Limb (tissue), 2 donors: ENCODE measurements at regions not wholly inside any gene's neighbourhood (a gene's known extent, or its start where the extent isn't known, plus 50 kb on each side); places are given as distances from the start of the nearest gene placed in this dataset.
A peak's percentile ranks its signal among the peaks of the same experiment; 100 is the strongest.
"Not testable (repeated sequence)": the region's sequence is repeated elsewhere in the genome, so short reads cannot be mapped to it uniquely, and the experiment has no call there.

Experiments used
- DNase-seq, 2 donors: peaks; one replicate each; pipeline ENCODE4 v3.0.0-alpha.2; 2016; ENCODE audit errors: extremely low spot score in 2 of 2

DNA sequence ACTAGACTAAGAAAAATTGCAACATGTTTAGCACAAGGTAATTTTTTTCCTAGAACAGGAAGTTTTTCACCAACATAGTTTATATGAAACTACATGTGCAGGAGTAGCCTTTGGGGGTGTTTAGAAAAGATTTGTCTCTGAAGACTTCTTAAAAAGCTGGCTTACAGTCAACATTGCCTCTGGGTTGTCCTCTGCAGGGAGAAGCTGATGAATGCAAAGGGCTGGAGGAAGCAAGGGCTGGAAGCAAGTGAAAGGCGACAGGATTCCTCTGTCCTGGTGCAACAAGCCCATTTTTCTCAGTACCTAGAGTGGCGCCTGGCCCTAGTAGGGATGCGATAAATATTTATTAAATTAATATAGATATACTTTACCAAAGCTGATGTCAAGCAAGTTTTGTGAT is 180.3 kb upstream of the LCORL start:
- no peak for DNase-seq

DNA sequence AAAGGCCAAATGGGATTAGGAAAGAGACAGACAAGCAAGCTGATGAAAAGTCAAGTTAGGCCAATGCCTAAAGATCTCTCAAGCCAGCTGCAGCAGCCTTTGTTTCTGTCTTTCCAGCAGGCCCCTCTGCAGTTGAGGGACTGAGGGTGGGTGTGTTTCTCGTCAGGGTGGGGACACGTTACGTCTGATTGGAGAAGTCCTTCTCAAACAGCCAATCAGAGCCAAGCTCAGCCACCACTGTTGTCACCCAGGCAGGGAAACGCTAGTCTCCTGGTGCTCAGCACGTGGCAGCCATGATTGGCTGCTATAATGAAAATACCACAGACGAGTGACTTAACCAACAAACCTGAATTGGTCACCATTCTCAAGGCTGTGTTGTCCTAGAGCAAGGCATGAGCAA is 177.1 kb upstream of the LCORL start:
- no peak for DNase-seq

DNA sequence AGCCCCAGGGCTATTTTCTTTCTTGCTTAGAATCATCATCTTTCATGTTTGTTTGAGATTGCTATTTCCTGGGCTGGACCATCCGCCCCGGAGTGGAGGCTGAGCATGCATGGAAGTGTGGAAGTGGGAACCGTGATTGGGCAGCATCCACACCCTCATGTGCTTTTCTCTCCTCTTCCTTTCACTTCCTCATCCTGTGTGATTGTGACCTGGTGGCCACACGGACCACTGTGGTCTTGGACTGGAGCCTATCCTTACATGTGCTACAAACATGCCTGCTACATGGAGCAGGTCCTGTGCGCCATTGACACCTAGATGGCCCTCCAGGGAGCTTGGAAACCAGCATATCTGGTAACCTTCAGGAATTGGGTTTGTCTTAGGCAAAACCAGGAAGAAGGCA is 175.9 kb upstream of the LCORL start:
- DNase-seq = no peak

DNA sequence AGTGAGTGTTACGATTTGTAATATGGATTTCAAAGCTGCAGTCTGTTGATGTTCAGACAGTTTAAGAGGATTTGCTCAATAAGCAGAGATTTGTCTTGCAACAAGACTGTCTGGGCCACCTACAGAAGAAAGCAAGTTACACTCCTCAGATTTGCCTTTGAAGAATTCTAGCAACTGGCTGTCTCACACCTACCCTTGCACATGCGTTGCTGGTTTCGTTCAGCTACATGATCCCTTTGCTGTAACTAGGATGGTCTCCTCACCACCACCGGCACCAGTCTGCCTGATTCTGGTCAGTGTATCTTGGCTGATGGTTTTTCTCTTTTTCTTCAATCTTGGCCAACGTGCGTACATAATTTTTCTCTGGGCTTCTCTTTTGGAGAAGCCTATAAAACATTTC is 172.7 kb upstream of the LCORL start:
- DNase-seq = no peak

DNA sequence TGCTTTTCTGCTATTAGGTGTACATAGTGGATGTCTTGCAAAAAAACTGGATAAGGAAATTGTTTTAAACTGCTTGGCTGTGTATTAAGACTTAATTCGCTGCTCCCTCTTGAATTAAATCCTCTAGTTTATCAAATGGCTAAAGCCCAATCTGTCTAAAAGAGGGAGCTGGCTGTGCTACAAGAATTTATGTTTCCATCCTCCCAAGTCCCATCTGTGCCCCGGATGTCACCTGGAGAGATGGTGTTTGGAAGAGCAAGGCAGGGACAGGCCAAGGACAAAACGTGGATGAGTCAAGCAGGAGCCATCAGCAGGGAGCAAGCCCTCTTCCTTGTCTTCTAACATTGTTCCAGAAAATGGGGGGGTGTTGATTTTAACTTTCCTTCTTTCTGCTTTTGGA is 171.3 kb upstream of the LCORL start:
- DNase-seq = no peak

DNA sequence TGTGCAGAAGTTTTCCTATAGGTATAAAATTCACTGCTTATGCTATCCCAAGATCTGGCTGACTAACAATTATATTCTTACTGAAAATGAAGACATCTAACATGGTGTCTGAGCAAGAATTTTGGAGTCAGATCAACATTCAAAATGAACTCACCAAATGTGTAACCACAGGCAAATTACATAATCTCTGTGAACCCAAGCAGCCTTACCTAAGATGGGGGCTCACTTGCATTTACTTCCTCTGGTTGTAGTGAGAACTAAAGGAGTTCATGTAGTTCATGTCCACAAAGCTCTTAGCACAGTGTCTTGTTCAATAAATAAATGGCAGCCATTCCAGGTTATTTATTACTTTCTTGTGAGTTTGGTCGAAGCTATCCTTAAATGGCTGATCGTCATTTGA is 163.9 kb upstream of the LCORL start:
- DNase-seq = no peak

DNA sequence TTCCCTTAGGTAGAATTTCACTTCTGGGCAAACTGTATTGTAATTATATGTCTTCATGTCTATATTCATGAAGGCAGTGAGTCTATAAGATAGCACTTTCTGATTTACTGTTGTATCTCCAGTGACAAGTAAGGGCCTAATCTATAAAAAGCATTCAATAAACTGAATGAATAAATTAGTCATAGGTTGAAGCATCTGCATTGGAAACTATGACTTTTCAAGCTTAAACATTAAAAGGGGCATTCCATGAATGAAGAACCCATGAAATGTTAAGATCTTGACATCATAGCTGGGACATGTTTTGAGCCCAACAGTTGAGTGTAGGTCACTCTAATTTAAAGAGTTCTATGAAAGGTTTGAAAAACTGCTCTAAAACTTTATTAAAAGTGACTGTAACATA is 159.3 kb upstream of the LCORL start:
- DNase-seq = no peak

DNA sequence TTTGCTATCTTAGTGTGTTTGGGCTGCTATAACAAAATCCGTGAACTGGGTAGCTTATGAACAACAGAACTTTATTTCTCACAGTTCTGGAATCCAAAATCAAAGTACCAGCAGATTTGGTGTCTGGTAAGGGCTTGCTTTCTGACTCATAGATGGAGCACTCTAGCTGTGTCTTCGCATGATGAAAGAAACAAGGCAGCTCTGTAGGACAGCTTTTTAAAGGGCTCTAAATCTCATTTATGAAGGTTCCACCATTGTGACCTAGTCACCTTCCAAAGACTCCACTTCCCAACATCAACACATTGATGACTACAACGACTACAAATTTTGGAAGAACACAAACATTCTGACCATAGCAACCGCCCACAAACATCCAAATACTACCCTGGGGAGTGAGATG is 158.6 kb upstream of the LCORL start:
- no peak for DNase-seq

DNA sequence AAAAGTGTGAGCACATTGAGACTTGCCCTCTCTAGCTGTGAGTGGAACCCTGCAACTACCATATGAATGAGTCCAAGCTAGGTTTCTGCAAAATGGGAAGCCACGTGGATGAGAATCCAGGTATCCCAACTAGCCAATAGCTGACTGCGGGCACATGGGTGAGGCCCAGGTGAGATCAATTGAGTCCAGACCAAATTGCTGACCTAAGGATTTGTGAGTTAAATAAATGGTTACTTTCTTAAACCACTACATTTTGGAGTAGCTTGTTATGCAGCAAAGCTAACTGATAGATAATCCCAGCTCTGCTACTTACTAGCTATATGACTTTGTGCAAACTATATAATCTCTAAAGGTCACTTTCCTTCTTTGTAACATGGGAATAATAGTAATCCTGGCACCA is 150.3 kb upstream of the LCORL start:
- no peak for DNase-seq

DNA sequence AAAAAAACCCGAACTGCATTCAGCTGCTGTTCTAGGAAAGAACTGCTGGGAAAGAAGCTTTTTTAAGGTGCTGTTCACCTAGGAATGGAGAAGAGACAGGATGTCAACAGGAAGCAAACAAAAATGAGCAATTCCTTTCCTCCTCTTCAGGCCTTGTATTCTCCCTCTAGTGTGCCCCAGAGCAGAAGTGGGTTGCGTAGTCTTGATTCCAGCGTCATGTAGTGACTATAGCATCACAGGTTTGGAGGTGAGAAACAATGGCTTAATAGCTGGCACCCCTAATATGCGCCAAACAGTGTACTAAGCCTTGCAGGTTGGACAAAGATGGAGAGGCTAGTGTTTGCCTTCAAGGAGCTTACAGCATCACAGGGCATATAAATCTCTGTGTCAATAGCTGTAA is 146.3 kb upstream of the LCORL start:
- no peak for DNase-seq

DNA sequence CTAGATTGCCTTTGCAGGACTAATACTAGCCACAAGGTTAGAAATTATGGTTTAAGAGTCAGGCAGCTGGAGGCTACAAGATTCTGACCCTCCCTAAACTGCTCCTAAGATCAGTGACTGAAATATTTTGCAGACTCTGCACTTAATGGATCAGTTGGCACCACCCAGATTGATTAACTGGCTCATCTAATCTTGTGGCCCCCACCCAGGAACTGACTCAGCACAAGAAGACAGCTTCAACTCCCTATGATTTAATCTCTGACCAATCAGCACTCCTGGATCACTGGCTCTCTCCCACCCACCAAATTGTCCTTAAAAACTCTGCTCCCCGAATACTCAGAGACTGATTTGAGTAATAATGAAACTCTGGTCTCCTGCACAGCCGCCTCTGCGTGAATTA is 145.4 kb upstream of the LCORL start:
- DNase-seq = no peak

DNA sequence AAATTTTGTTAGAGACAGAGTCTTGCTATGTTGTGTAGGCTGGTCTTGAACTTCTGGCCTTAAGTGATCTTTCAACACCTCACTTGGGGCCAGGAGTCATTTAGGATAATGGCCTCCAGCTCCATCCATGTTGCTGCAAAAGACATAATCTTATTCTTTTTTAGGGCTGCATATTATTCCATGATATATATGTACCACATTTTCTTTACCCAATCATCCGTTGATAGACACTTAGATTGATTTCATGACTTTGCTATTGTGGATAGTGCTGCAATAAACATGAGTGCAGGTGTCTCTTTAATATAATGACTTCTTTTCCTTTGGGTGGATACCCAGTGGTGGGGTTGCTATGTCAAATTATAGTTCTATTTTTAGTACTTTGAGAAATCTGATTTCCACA is 140.9 kb upstream of the LCORL start:
- DNase-seq = no peak

DNA sequence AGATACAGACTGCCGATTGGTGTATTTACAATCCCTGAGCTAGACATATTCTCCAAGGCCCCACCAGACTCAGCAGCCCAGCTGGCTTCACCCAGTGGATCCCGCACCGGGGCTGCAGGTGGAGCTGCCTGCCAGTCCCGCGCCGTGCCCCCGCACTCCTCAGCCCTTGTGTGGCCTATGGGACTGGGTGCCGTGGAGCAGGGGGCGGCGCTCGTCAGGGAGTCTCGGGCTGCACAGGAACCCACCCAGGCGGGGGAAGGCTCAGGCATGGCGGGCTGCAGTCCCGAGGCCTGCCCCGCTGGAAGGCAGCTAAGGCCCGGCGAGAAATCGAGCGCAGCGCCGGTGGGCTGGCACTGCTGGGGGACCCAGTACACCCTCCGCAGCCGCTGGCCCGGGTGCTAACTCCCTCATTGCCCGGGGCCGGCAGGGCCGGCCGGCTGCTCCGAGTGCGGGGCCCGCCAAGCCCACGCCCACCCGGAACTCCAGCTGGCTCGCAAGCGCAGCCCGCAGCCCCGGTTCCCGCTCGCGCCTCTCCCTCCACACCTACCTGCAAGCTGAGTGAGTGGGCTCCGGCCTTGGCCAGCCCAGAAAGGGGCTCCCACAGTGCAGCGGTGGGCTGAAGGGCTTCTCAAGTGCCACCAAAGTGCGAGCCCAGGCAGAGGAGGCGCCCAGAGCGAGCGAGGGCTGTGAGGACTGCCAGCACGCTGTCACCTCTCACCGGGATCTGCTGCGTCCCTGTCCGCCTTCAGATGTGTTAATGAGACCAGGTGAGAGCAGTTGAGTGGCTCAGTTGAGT is 137.8 kb upstream of the LCORL start:
- DNase-seq = not testable (repeated sequence)

DNA sequence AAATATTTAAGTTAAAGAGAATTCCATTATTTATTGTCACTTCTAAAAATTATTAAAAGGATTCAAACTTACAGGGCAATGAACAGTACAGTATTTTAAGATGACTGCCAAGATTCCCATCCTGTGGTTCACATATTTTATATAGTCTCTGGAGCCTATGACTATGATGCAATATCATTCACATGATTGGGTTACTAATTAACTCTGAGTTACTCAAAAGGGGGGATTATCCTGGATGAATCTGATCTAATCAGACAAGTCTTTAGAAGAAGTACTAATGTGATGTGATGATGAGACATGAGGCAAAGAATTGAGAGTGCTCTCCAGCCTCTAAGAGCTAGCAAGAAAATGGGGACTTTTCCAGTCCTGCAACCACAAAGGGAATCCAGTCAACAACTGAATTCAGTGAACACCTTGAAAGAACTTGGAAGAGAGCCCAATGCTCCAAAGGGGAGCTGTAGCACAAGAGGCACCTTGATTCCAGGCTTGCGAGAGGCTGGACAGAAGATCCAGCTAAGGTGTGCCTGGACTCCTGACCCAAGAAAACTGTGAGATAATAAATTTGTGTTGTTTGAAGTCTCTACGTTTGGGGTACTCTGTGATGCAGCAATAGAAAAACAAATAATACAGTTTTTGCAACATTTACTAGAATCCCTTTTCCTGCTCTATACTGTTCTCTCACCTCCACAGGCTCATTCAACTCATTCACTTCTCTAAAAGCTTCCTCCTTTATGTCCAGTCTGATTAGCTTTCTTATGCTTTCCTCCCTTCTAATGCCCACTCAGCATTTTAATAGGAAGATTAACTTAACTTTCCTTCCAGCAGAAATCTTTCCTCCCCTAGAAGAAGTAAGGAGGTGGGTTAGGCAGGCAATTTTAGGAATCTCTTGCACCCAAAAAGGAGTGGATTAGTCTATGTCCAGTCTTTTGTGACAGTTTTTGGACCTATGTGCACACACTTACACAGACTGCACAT is 133.8 kb upstream of the LCORL start:
- DNase-seq = no peak

DNA sequence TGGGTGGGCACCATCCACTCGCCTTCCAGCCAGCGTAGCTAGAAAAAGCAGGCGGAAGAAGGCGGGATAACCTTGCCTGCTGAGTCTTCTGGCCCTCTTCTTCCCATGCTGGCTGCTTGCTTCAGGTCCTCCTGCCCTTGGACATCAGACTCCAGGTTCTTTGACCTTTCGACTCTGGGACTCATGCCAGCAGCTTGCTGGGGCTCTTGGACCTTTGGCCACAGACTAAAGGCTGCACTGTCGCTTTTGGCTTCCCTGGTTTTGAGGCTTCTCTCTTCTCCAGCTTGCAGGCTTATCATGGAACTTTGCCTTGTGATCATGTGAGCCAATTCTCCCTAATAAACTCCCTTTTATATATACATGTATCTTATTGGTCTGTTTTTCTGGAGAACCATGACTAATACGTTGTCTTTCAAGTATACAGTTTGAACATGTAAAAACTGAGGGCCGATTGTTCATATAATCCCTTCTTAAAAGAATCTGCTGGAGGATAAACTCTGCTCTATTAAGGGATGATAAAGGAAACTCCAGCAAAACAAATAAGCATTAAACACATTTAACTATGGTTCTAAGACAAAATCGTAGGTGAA is 116.6 kb upstream of the LCORL start:
- DNase-seq = no peak

DNA sequence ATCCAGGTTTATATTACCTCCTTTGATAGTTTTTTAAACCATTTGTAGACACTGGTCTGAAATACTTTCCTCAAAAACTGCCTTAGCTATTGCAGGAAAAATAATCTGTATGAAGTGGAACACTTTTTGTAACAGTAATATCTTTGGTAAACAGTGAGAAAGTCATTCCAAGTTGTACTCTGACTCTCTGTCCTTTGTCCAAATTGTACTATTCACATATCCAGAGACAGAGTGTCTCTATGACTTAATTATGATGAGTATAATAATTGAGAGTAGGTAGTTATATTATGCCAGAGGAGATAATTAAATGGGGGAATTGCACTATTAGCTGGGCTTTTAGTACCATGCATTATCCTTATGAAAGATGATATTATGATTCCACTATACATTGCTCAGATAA is 112.6 kb upstream of the LCORL start:
- no peak for DNase-seq

DNA sequence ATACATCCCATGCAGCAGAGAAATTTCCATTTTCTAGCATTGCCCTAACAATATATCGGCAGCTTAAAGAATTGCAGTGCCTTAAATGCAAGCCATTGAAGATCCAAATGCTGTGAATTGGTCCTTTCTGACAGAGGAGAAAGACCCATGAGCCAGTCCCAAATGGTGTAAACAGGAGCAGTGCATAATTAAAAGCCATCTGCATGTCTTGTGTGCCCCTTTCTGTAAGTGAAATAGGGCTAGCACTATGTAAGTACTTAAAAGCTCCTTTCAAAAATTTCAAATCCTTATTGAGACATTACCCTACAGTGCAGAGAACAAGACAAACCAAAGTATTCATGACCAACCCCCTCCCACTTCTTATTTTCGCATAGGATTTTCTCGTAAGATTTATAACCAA is 108.7 kb upstream of the LCORL start:
- DNase-seq = no peak

DNA sequence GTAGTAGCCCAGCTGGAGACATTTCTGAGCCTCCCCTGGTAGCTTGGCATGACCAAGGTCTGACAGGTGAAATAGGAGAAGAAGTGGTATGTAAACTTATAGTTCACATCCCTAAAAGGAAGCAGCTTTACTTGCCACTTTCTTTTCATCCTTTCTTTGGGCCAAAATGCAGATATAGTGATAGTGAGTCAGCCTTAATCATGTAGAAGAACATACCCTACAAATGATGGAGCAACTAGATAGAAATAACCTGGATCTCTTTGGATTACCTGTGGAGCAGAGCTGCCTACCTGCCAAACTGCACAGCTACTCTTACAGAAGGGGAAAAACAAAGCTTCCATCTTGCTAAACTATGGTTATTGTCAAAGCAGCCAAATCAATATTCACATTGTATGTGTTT is 106.7 kb upstream of the LCORL start:
- no peak for DNase-seq

DNA sequence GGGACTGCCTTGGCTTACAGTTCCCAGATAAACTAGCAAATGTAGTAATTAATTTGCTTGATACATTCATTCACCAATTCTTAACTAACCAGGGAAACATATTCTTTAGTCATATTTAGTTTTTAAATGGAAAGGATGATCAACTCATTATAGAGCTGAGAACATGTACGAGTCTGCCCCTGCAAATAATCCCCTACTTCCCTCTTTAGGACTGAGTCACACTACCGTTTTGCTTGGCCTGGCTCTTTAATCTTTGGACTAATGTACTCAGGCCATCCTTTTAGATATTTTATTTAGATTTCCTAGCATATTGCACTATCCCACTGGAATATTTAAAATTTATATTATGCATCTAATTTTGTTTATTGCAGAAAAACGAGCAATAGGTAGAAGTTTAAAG is 105.5 kb upstream of the LCORL start:
- DNase-seq = no peak

DNA sequence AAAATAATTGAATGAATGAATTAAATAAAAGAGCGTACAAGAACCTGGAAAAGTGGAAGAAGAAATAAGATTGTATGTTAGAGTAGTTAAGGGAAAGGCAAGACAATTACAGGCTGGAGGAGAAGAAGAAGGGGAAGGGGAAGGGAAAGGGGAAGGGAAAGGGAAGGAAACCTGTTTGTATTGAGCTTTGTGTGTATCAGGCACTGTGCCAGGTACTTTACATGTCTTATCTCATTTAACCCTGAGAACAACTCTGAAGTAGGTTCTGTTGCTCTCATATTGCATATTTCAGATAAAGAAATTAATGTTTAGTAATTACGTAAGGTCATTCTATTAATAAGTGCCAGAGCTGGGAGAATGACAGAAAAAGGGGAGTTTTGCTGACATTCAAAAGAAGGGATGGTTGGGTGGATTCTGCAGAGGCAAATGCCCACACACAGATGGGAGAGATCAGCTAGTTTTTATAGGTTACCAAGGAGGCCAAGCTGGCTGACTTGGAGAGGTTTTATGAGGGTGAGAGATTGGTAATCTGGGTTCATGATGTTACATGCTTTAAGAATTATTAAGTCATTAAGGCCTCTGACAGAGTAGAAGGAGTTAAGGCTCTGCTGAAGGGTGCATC is 92.3 kb upstream of the LCORL start:
- DNase-seq = no peak

DNA sequence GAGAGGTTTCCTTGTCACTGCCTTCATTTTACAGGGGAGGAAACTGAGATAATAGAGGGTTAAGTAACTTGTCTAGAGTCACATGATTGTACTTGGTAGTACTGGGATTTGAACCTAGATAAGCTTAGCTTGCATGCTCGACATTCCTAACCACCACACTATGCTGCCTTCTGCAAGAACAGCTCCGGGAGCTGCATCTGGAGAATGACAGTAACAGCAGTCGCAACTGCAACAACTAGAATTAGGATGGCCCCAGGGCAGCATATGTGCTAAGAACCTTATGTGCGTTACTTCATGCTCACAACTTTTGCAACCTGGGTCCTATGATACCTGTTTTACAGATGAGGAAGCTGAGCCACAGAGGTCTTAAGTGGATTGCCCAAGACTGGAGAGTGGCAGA is 89.5 kb upstream of the LCORL start:
- no peak for DNase-seq

DNA sequence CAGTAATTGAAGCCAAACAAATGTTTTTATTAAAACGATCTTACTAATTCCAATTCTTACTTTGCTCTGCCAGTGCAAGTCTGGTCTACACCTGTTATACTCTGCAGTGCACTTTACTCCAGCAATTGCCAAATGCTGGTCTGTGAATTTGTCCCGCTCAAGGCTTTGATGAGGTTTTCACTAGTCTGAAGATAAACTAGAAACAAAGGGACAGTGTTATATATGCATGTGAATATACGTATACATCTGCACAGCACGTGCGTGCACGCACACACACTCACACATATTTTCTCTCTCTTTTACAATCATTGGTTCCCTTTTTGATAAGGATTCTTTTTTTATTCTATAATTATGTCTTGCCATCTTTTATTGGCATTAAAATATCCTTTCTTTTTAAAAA is 88.5 kb upstream of the LCORL start:
- peak in 1 of 2 donors; percentile 32 for DNase-seq
